Smooth muscle cell (in vitro differentiated cells): ENCODE measurements at regions not wholly inside any gene's neighbourhood (a gene's known extent, or its start where the extent isn't known, plus 50 kb on each side); places are given as distances from the start of the nearest gene placed in this dataset.
"Not testable (repeated sequence)": the region's sequence is repeated elsewhere in the genome, so short reads cannot be mapped to it uniquely, and the experiment has no call there.

Source experiments
- DNase-seq: peaks from one replicate; lab custom pipeline; 2025; ENCODE audit not compliant: unreplicated experiment; lab: John Stamatoyannopoulos, UW
- H2AFZ ChIP-seq: fragments of 200-600 bp; sonication (generic); 2 replicates; pipeline ENCODE4 v1.6.0; 2016; ENCODE audit warnings: antibody characterized with exemption, low read depth, mild to moderate bottlenecking
- H3F3A ChIP-seq: fragments of 200-600 bp; sonication (generic); 2 replicates; pipeline ENCODE4 v1.6.0; 2017; ENCODE audit warnings: antibody characterized with exemption, low read depth
- H3K27ac ChIP-seq: fragments of 200-600 bp; sonication (generic); 2 replicates; pipeline ENCODE4 v1.5.1; 2016; ENCODE audit warnings: low read depth, mild to moderate bottlenecking
- H3K27me3 ChIP-seq: fragments of 200-600 bp; sonication (generic); 2 replicates; pipeline ENCODE4 v1.6.1; 2016; ENCODE audit warnings: low read depth, mild to moderate bottlenecking
- H3K36me3 ChIP-seq: fragments of 200-600 bp; sonication (generic); 2 replicates; pipeline ENCODE4 v1.5.1; 2016; ENCODE audit warnings: low read depth
- H3K4me1 ChIP-seq: fragments of 200-600 bp; sonication (generic); 2 replicates; pipeline ENCODE4 v1.5.1; 2016; ENCODE audit warnings: low read depth
- H3K4me2 ChIP-seq: fragments of 200-600 bp; sonication (generic); 2 replicates; pipeline ENCODE4 v1.6.0; 2016; ENCODE audit warnings: mild to moderate bottlenecking
- H3K4me3 ChIP-seq: fragments of 200-600 bp; sonication (generic); 2 replicates; pipeline ENCODE4 v1.5.1; 2016; ENCODE audit warnings: mild to moderate bottlenecking
- H3K79me2 ChIP-seq: fragments of 200-600 bp; sonication (generic); 2 replicates; pipeline ENCODE4 v1.6.0; 2016; ENCODE audit warnings: low read depth, mild to moderate bottlenecking
- H3K9ac ChIP-seq: fragments of 200-600 bp; sonication (generic); 2 replicates; pipeline ENCODE4 v1.6.0; 2016; ENCODE audit warnings: low read depth
- H3K9me3 ChIP-seq: fragments of 200-600 bp; sonication (generic); replicated peaks from 2 replicates; pipeline ENCODE4 v1.5.1; 2016; ENCODE audit warnings: low read depth
- H4K20me1 ChIP-seq: fragments of 200-600 bp; sonication (generic); 2 replicates; pipeline ENCODE4 v1.6.0; 2016; ENCODE audit warnings: low read depth
- WGBS: methylation state at CpG from one replicate; pipeline ENCODE4 v1.1.7; 2016; ENCODE audit warnings: low lambda C conversion rate; 5-methylcytosine and 5-hydroxymethylcytosine counted together
- TF ChIP-seq, protein P1 (sequence below): fragments of 200-600 bp; sonication (generic); IDR thresholded peaks from 2 replicates; pipeline ENCODE4 v1.5.1; 2017; ENCODE audit warnings: borderline replicate concordance, mild to moderate bottlenecking, antibody characterized with exemption; ENCODE audit not compliant: insufficient read depth, poor library complexity, severe bottlenecking

DNA sequence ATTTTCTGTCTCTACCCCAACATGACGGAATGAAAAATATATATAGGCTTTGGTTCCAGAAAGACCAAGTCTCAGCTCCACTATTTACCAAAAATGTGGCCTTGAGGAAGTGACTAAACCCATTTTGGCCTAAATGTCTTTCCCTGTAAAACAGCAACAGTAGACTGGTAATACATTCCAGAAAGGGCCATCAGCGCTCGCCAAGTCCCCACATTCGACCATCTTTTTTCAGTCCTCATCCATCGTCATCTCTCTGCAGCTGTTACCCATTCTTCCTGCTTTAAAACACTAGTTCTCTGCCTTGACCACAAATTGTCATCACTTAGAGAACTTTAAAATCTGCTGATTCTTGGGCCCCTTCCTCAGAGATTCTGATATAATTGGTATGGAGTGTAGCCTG lies 183.8 kb upstream of the CTAGE1 start:
- TF ChIP-seq, protein P1, sequence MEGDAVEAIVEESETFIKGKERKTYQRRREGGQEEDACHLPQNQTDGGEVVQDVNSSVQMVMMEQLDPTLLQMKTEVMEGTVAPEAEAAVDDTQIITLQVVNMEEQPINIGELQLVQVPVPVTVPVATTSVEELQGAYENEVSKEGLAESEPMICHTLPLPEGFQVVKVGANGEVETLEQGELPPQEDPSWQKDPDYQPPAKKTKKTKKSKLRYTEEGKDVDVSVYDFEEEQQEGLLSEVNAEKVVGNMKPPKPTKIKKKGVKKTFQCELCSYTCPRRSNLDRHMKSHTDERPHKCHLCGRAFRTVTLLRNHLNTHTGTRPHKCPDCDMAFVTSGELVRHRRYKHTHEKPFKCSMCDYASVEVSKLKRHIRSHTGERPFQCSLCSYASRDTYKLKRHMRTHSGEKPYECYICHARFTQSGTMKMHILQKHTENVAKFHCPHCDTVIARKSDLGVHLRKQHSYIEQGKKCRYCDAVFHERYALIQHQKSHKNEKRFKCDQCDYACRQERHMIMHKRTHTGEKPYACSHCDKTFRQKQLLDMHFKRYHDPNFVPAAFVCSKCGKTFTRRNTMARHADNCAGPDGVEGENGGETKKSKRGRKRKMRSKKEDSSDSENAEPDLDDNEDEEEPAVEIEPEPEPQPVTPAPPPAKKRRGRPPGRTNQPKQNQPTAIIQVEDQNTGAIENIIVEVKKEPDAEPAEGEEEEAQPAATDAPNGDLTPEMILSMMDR: no peak
- peaks cover under 1% of the 10 kb centered on the region for H3K4me1 ChIP-seq
- no peaks in the 10 kb centered on the region for H3K79me2 ChIP-seq
- H3K4me2 ChIP-seq: no peak overlapping the region
- H2AFZ ChIP-seq: no peak overlapping the region
- H4K20me1 ChIP-seq: no peaks in the 10 kb centered on the region
- H3K9me3 ChIP-seq: no peaks in the 10 kb centered on the region
- H3K4me3 ChIP-seq: no peak overlapping the region
- no peaks in the 10 kb centered on the region for H3K27me3 ChIP-seq
- H3F3A ChIP-seq: no peaks in the 10 kb centered on the region
- WGBS: 88% methylated on average over 5 of the region's 5 CpGs
- H3K27ac ChIP-seq: no peak overlapping the region
- H3K36me3 ChIP-seq: no peaks in the 10 kb centered on the region
- no peak overlapping the region for H3K9ac ChIP-seq
- no peak for DNase-seq

DNA sequence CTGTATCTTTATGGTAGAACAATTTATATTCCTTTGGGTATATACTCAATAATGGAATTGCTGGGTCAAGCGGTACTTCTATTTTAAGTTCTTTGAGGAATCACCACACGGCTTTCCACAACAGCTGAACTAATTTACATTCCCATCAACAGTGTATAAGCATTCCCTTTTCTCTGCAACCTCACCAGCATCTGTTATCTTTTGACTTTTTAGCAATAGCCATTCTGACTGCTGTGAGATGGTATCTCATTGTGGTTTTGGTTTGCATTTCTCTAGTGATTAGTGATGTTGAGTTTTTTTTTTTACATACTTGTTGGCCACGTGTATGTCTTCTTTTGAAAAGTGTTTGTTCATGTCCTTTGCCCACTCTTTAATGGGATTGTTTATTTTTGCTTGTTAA lies 184.7 kb upstream of the CTAGE1 start:
- H4K20me1 ChIP-seq, H3K36me3 ChIP-seq, H3K79me2 ChIP-seq, H3K4me3 ChIP-seq, H3K27me3 ChIP-seq, H3F3A ChIP-seq, H3K9me3 ChIP-seq, DNase-seq, H3K9ac ChIP-seq, H2AFZ ChIP-seq, H3K27ac ChIP-seq: not testable (repeated sequence)
- Histone ChIP-seq H3K4me2 (peak overlapping the region; percentile 6), H3K4me1 (peaks cover 10% of the 10 kb centered on the region)
- WGBS: 15% methylated on average over 3 of the region's 3 CpGs

DNA sequence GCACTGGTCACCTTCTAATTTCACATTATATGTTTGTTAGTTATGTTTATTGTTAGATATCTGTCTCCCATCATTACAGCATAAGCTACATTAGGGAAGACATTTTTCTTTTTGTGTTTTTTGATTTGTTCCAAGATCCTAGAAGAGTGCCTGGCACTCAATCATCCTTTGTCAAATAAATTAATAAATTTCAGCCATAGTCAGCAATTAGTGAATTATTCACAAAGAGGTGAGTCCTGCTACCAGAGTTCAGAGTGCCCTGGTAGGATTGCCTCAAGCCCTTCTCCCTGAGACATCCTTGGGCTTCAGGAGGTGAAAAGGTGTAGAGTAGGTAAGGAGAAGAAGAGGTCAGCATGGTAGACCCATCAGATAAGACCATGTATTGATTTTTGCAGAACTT lies 186.2 kb upstream of the CTAGE1 start:
- H3K27me3 ChIP-seq: no peaks in the 10 kb centered on the region
- no peaks in the 10 kb centered on the region for H4K20me1 ChIP-seq
- H3K27ac ChIP-seq: no peak overlapping the region
- no peak overlapping the region for H3K4me3 ChIP-seq
- no peak overlapping the region for H3K4me2 ChIP-seq
- H3F3A ChIP-seq: no peaks in the 10 kb centered on the region
- H3K4me1 ChIP-seq: peaks cover 10% of the 10 kb centered on the region
- TF ChIP-seq, protein P1: no peak
- H3K79me2 ChIP-seq: no peaks in the 10 kb centered on the region
- no peak overlapping the region for H3K9ac ChIP-seq
- H3K36me3 ChIP-seq: no peaks in the 10 kb centered on the region
- H2AFZ ChIP-seq: no peak overlapping the region
- H3K9me3 ChIP-seq: no peaks in the 10 kb centered on the region
- DNase-seq: no peak

DNA sequence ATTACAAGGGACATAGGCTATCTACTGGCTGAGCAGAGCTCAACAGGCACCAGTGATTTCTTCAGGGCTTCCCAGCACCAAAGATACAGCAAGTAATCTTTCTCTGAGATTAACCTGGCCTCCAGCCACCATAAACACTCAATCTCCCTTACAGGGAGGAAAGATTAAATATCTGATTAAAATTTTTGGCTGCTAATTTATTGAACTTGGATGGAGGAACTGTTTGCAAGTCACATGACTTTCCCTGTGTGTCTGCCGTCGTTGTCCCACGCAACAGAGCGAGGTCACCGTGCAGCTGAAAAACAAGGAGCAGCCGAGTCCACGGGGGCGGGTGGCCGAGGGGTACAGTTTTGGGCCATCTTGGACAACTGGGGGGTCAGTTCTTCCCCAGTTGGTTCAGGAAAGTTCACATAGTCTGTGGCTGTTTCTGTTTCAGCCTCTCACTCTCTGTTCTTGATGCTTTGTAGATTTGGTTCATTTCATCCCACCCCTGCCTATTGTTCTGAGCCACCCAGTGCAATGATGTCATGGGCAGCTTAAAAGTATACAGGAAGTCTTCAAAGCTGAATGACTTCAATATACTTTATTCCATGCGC lies 186.8 kb upstream of the CTAGE1 start:
- Histone ChIP-seq H3K4me2 (no peak overlapping the region), H3K9ac (no peak overlapping the region), H3K4me1 (peaks cover 10% of the 10 kb centered on the region), H3K9me3 (no peaks in the 10 kb centered on the region), H3K27me3 (no peaks in the 10 kb centered on the region), H3K27ac (no peak overlapping the region), H2AFZ (no peak overlapping the region), H3K36me3 (no peaks in the 10 kb centered on the region), H3F3A (no peaks in the 10 kb centered on the region), H4K20me1 (no peaks in the 10 kb centered on the region), H3K4me3 (no peak overlapping the region), H3K79me2 (no peaks in the 10 kb centered on the region)
- no peak for DNase-seq
- TF ChIP-seq, protein P1: no peak
- 94% methylated on average over 10 of the region's 10 CpGs for WGBS
